Immature natural killer cell (primary cell): ENCODE measurements at regions not wholly inside any gene's neighbourhood (a gene's known extent, or its start where the extent isn't known, plus 50 kb on each side); places are given as distances from the start of the nearest gene placed in this dataset.

Source experiments
- DNase-seq, 3 donors: peaks; one replicate each; pipeline ENCODE4 v3.0.0; 2022; ENCODE audit warnings: mixed read lengths in 1 of 3
- H3K27ac Mint-ChIP-seq, 6 donors: one replicate each; pipeline ENCODE4 v1.8.0; 2020; ENCODE audit warnings: mixed read lengths in 6 of 6, mild to moderate bottlenecking in 5 of 6, inconsistent platforms in 4 of 6, moderate library complexity in 3 of 6
- H3K27me3 Mint-ChIP-seq, 3 donors: one replicate each; pipeline ENCODE4 v1.8.0; 2020 to 2021; ENCODE audit warnings: low read depth in 3 of 3, mild to moderate bottlenecking in 3 of 3, mixed read lengths in 3 of 3, moderate library complexity in 3 of 3, inconsistent platforms in 1 of 3
- H3K36me3 Mint-ChIP-seq, 3 donors: one replicate each; pipeline ENCODE4 v1.8.0; 2020; ENCODE audit warnings: mixed read lengths in 3 of 3, inconsistent platforms in 2 of 3, mild to moderate bottlenecking in 2 of 3
- H3K4me1 Mint-ChIP-seq, 2 donors: one replicate each; pipeline ENCODE4 v1.8.0; 2020; ENCODE audit warnings: inconsistent platforms in 2 of 2, mild to moderate bottlenecking in 2 of 2, mixed read lengths in 2 of 2, moderate library complexity in 1 of 2
- H3K4me3 Mint-ChIP-seq, 5 donors: one replicate each; pipeline ENCODE4 v1.8.0; 2020; ENCODE audit warnings: mild to moderate bottlenecking in 5 of 5, mixed read lengths in 5 of 5, inconsistent platforms in 3 of 5, moderate library complexity in 3 of 5
- H3K9me3 Mint-ChIP-seq, 6 donors: one replicate each; pipeline ENCODE4 v1.8.0; 2020; ENCODE audit warnings: mild to moderate bottlenecking in 6 of 6, mixed read lengths in 6 of 6, inconsistent platforms in 4 of 6, moderate library complexity in 3 of 6

- H3K9me3 Mint-ChIP-seq = peaks cover 0 to 9% (median 0%) of the 10 kb centered on the region in 6 donors
- no peak for DNase-seq
- H3K27ac Mint-ChIP-seq = no peak overlapping the region
- H3K27me3 Mint-ChIP-seq = peaks cover 2 to 21% (median 7%) of the 10 kb centered on the region in 3 donors
- no peaks in the 10 kb centered on the region for H3K36me3 Mint-ChIP-seq
- H3K4me3 Mint-ChIP-seq = no peak overlapping the region
- H3K4me1 Mint-ChIP-seq = no peaks in the 10 kb centered on the region
These were observed 228.9 kb downstream of the ACKR3 start for GRCh38 chr2:236798491-236798890.

- DNase-seq = no peak
- Mint-ChIP-seq H3K4me3 (no peak overlapping the region), H3K27ac (no peak overlapping the region), H3K36me3 (no peaks in the 10 kb centered on the region), H3K27me3 (peaks cover 2 to 24% (median 7%) of the 10 kb centered on the region in 3 donors), H3K9me3 (peaks cover 0 to 9% (median 0%) of the 10 kb centered on the region in 6 donors), H3K4me1 (no peaks in the 10 kb centered on the region)
These were observed 229.9 kb downstream of the ACKR3 start for GRCh38 chr2:236799391-236800026.

GRCh38 chr2:236802862-236803261, 233.2 kb downstream of the ACKR3 start:
- no peak for DNase-seq
- no peaks in the 10 kb centered on the region for H3K36me3 Mint-ChIP-seq
- H3K4me1 Mint-ChIP-seq = no peaks in the 10 kb centered on the region
- H3K27ac Mint-ChIP-seq = no peak overlapping the region
- H3K9me3 Mint-ChIP-seq = peaks cover 0 to 3% (median 0%) of the 10 kb centered on the region in 6 donors
- peaks cover 3 to 17% (median 11%) of the 10 kb centered on the region in 3 donors for H3K27me3 Mint-ChIP-seq
- no peak overlapping the region for H3K4me3 Mint-ChIP-seq

- DNase-seq = no peak
- peaks cover 2 to 17% (median 12%) of the 10 kb centered on the region in 3 donors for H3K27me3 Mint-ChIP-seq
- H3K4me3 Mint-ChIP-seq = no peak overlapping the region
- peaks cover 0 to 4% (median 0%) of the 10 kb centered on the region in 3 donors for H3K36me3 Mint-ChIP-seq
- H3K27ac Mint-ChIP-seq = no peak overlapping the region
- H3K4me1 Mint-ChIP-seq = no peaks in the 10 kb centered on the region
- H3K9me3 Mint-ChIP-seq = peaks cover 0 to 4% (median 2%) of the 10 kb centered on the region in 6 donors
These were observed 234.0 kb downstream of the ACKR3 start for GRCh38 chr2:236803621-236804020.

GRCh38 chr2:236805800-236806531, 236.3 kb downstream of the ACKR3 start:
- Mint-ChIP-seq H3K9me3 (peaks cover 0 to 18% (median 11%) of the 10 kb centered on the region in 6 donors), H3K27me3 (peaks cover 4 to 15% (median 12%) of the 10 kb centered on the region in 3 donors), H3K4me1 (no peaks in the 10 kb centered on the region), H3K27ac (no peak overlapping the region), H3K4me3 (no peak overlapping the region), H3K36me3 (peaks cover 0 to 6% (median 0%) of the 10 kb centered on the region in 3 donors)
- DNase-seq = no peak

- H3K9me3 Mint-ChIP-seq = peaks cover 0 to 18% (median 11%) of the 10 kb centered on the region in 6 donors
- H3K27me3 Mint-ChIP-seq = peaks cover 2 to 10% (median 4%) of the 10 kb centered on the region in 3 donors
- H3K4me1 Mint-ChIP-seq = no peaks in the 10 kb centered on the region
- DNase-seq = no peak
- H3K36me3 Mint-ChIP-seq = peaks cover 0 to 6% (median 0%) of the 10 kb centered on the region in 3 donors
- H3K27ac Mint-ChIP-seq = no peak overlapping the region
- no peak overlapping the region for H3K4me3 Mint-ChIP-seq
These were observed 240.1 kb downstream of the ACKR3 start for GRCh38 chr2:236809716-236810115.

GRCh38 chr2:236811062-236811656, 241.5 kb downstream of the ACKR3 start:
- Mint-ChIP-seq H3K4me1 (no peaks in the 10 kb centered on the region), H3K27me3 (peaks cover 2 to 5% (median 2%) of the 10 kb centered on the region in 3 donors), H3K36me3 (peaks cover 0 to 6% (median 0%) of the 10 kb centered on the region in 3 donors), H3K27ac (no peak overlapping the region), H3K9me3 (peaks cover 0 to 18% (median 11%) of the 10 kb centered on the region in 6 donors), H3K4me3 (no peak overlapping the region)
- no peak for DNase-seq

- Mint-ChIP-seq H3K27me3 (peaks cover 2 to 6% (median 3%) of the 10 kb centered on the region in 3 donors), H3K9me3 (peaks cover 0 to 15% (median 8%) of the 10 kb centered on the region in 6 donors), H3K4me3 (no peak overlapping the region), H3K27ac (no peak overlapping the region), H3K36me3 (peaks cover 0 to 3% (median 0%) of the 10 kb centered on the region in 3 donors), H3K4me1 (no peaks in the 10 kb centered on the region)
- DNase-seq = no peak
These were observed 244.1 kb downstream of the ACKR3 start for GRCh38 chr2:236813766-236814165.

- no peaks in the 10 kb centered on the region for H3K4me1 Mint-ChIP-seq
- no peak overlapping the region for H3K4me3 Mint-ChIP-seq
- H3K27me3 Mint-ChIP-seq = peaks cover 2 to 11% (median 2%) of the 10 kb centered on the region in 3 donors
- no peak for DNase-seq
- peaks cover 0 to 3% (median 0%) of the 10 kb centered on the region in 3 donors for H3K36me3 Mint-ChIP-seq
- H3K9me3 Mint-ChIP-seq = peaks cover 0 to 8% (median 3%) of the 10 kb centered on the region in 6 donors
- no peak overlapping the region for H3K27ac Mint-ChIP-seq
These were observed 245.0 kb downstream of the ACKR3 start for GRCh38 chr2:236814593-236814992.

GRCh38 chr2:236815746-236816145, 246.1 kb downstream of the ACKR3 start:
- no peak for DNase-seq
- Mint-ChIP-seq H3K4me3 (no peak overlapping the region), H3K4me1 (no peaks in the 10 kb centered on the region), H3K27ac (no peak overlapping the region), H3K27me3 (peaks cover 0 to 11% (median 2%) of the 10 kb centered on the region in 3 donors), H3K36me3 (no peaks in the 10 kb centered on the region), H3K9me3 (peaks cover 0 to 2% (median 0%) of the 10 kb centered on the region in 6 donors)

- Mint-ChIP-seq H3K9me3 (peaks cover 0 to 2% (median 0%) of the 10 kb centered on the region in 6 donors), H3K27me3 (peaks cover 0 to 11% (median 2%) of the 10 kb centered on the region in 3 donors), H3K4me3 (no peak overlapping the region)
These were observed 246.9 kb downstream of the ACKR3 start for GRCh38 chr2:236816197-236817170.

GRCh38 chr2:236818281-236819045, 248.8 kb downstream of the ACKR3 start:
- H3K27ac Mint-ChIP-seq = no peak overlapping the region
- no peak for DNase-seq

More at GRCh38 chr2:236816197-236817170, 246.9 kb downstream of the ACKR3 start:
- Mint-ChIP-seq H3K4me1 (no peaks in the 10 kb centered on the region), H3K36me3 (no peaks in the 10 kb centered on the region), H3K27ac (no peak overlapping the region)
- DNase-seq = no peak

More at GRCh38 chr2:236818281-236819045, 248.8 kb downstream of the ACKR3 start:
- no peaks in the 10 kb centered on the region for H3K4me1 Mint-ChIP-seq
- no peaks in the 10 kb centered on the region for H3K36me3 Mint-ChIP-seq
- H3K4me3 Mint-ChIP-seq = no peak overlapping the region
- H3K27me3 Mint-ChIP-seq = peaks cover 0 to 11% (median 3%) of the 10 kb centered on the region in 3 donors
- peaks cover 0 to 2% (median 0%) of the 10 kb centered on the region in 6 donors for H3K9me3 Mint-ChIP-seq
